ENCODE measurements at regions not wholly inside any gene's neighbourhood (a gene's known extent, or its start where the extent isn't known, plus 50 kb on each side); places are given as distances from the start of the nearest gene placed in this dataset.

- TF ChIP-seq HDAC6 (IDR thresholded peaks at IDR 0.05; ENCODE audit: unreplicated experiment) (no peak), NBN (IDR thresholded peaks at IDR 0.05) (no peak), USF1 (IDR thresholded peaks at IDR 0.05; ENCODE audit: borderline replicate concordance, extremely low read length, insufficient read depth, low read depth, low read length) (no peak)
These were observed 224.7 kb upstream of the PHYHIPL start (continued) for GRCh38 chr10:58951746-58952145.

GRCh38 chr10:58952162-58952601 lies 224.3 kb upstream of the PHYHIPL start:
- in situ Hi-C loops (cut with MboI), result loop anchor here (5.0 to 10.0 kb wide), 3 partner anchors 230 to 673 kb away; no protein-coding TSS in a partner anchor
- H3K9ac ChIP-seq (ENCODE audit: control insufficient read depth, insufficient read depth, low read length), result no peak overlapping the region
- H3K9me3 ChIP-seq (replicated peaks; ENCODE audit: control insufficient read depth, insufficient read depth, low read length), result no peaks in the 10 kb centered on the region
- intact Hi-C loops (cut with micrococcal nuclease; ENCODE audit: unreplicated experiment), result loop anchor here (1.0 to 2.0 kb wide), 10 partner anchors 45 to 670 kb away; no protein-coding TSS in a partner anchor
- H3K79me2 ChIP-seq (ENCODE audit: control insufficient read depth, insufficient read depth, low read length), result no peaks in the 10 kb centered on the region
- H3K4me2 ChIP-seq (ENCODE audit: control insufficient read depth, insufficient read depth), result no peak overlapping the region
- WGBS (ENCODE audit: insufficient coverage, insufficient replicate concordance, low lambda C conversion rate, missing lambda C conversion rate), result 23% methylated on average over 5 of the region's 5 CpGs
- POLR2A ChIA-PET, result interaction anchor here (1.4 to 1.6 kb wide), 2 partner anchors 84 to 230 kb away, joined by 3 read pairs; no protein-coding TSS in a partner anchor
- H3K4me3 ChIP-seq, result no peak overlapping the region
- ATAC-seq, result no peak
- DNase-seq (ENCODE audit: low read depth, low spot score), result no peak
- H3K4me1 ChIP-seq (ENCODE audit: control insufficient read depth, insufficient read depth, low read length), result no peaks in the 10 kb centered on the region
- CTCF ChIA-PET, result interaction anchor here (0.6 to 6.2 kb wide), 66 partner anchors 9 to 857 kb away, joined by 3 to 81 read pairs (median 4); no protein-coding TSS in a partner anchor
- H3K27me3 ChIP-seq (replicated peaks in 1 of 2; ENCODE audit: control insufficient read depth in 2 of 2, insufficient read depth in 2 of 2, low read length in 1 of 2), result no peaks in the 10 kb centered on the region
- H3K36me3 ChIP-seq (ENCODE audit: control insufficient read depth in 2 of 2, insufficient read depth in 2 of 2, low read length in 1 of 2), result no peaks in the 10 kb centered on the region
- no peak overlapping the region for H3K27ac ChIP-seq (ENCODE audit: control insufficient read depth, insufficient read depth)
- H4K20me1 ChIP-seq (ENCODE audit: control insufficient read depth, insufficient read depth), result no peaks in the 10 kb centered on the region
- no peak for FAIRE-seq
- BruUV-seq (replicated peaks), result no TSS peak
- RAD21 ChIA-PET (ENCODE audit: unreplicated experiment), result interaction anchor here (0.8 to 4.7 kb wide), 43 partner anchors 10 to 671 kb away, joined by 3 to 37 read pairs (median 4); no protein-coding TSS in a partner anchor
- no peak for TF ChIP-seq ZNF622 (IDR thresholded peaks at IDR 0.05)
- no peak for TF ChIP-seq JUNB (IDR thresholded peaks at IDR 0.05)
- no peak for TF ChIP-seq ZNF274 (IDR thresholded peaks at IDR 0.05; ENCODE audit: insufficient read depth, insufficient read length)
- no peak for TF ChIP-seq ESRRA (IDR thresholded peaks at IDR 0.05; ENCODE audit: low read length)
- TF ChIP-seq RELB (IDR thresholded peaks at IDR 0.05; ENCODE audit: low read depth), result no peak
- no peak for TF ChIP-seq EGR1 (IDR thresholded peaks at IDR 0.05; ENCODE audit: borderline replicate concordance in 1 of 2, low read depth in 2 of 2, low read length in 2 of 2)
- TF ChIP-seq SREBF1 (IDR thresholded peaks at IDR 0.05; ENCODE audit: low read length), result no peak
- no peak for TF ChIP-seq ZBTB40 (IDR thresholded peaks at IDR 0.05; ENCODE audit: borderline replicate concordance)
- TF ChIP-seq RB1 (IDR thresholded peaks at IDR 0.05; ENCODE audit: borderline replicate concordance), result no peak
- no peak for TF ChIP-seq HDAC2 (IDR thresholded peaks at IDR 0.05)
- TF ChIP-seq CBX3 (IDR thresholded peaks at IDR 0.05; ENCODE audit: borderline replicate concordance, low read depth), result no peak
- no peak for TF ChIP-seq PAX8 (IDR thresholded peaks at IDR 0.05)
- SMC1A ChIA-PET (ENCODE audit: uncharacterized antibody, unreplicated experiment), result interaction anchor here (0.6 to 5.6 kb wide), 60 partner anchors 9 to 956 kb away, joined by 3 to 55 read pairs (median 4); no protein-coding TSS in a partner anchor
- H2AFZ ChIP-seq (ENCODE audit: control insufficient read depth, low read depth, low read length), result no peak overlapping the region

All from GM12878 (cell line).